Ectodermal cell (in vitro differentiated cells): ENCODE measurements at regions not wholly inside any gene's neighbourhood (a gene's known extent, or its start where the extent isn't known, plus 50 kb on each side); places are given as distances from the start of the nearest gene placed in this dataset.

Experiments used
- H3K27ac ChIP-seq: 2 replicates; pipeline ENCODE4 v1.7.0; 2013; ENCODE audit warnings: mild to moderate bottlenecking, low read depth, low read length; ENCODE audit not compliant: insufficient read depth, poor library complexity, severe bottlenecking
- H3K27me3 ChIP-seq: 2 replicates; pipeline ENCODE4 v1.7.0; 2013; ENCODE audit warnings: mild to moderate bottlenecking, low read length; ENCODE audit not compliant: insufficient read depth, control insufficient read depth, poor library complexity, severe bottlenecking
- H3K36me3 ChIP-seq: one replicate; pipeline ENCODE4 v1.7.0; 2013; ENCODE audit warnings: low read length; ENCODE audit not compliant: control insufficient read depth, insufficient read depth
- H3K4me1 ChIP-seq: one replicate; pipeline ENCODE4 v1.7.0; 2013; ENCODE audit warnings: low read length; ENCODE audit not compliant: control insufficient read depth, insufficient read depth
- H3K4me3 ChIP-seq: 2 replicates; pipeline ENCODE4 v1.7.0; 2013; ENCODE audit warnings: low read depth, low read length, control low read depth; ENCODE audit not compliant: insufficient read depth
- H3K9me3 ChIP-seq: 2 replicates; pipeline ENCODE4 v1.7.0; 2013; ENCODE audit warnings: mild to moderate bottlenecking, low read length, moderate library complexity; ENCODE audit not compliant: control insufficient read depth
- WGBS, 2 experiments: methylation state at CpG; one replicate each; pipeline ENCODE4 v1.1.7; 2013; ENCODE audit warnings: missing lambda C conversion rate in 2 of 2; 5-methylcytosine and 5-hydroxymethylcytosine counted together

- Histone ChIP-seq H3K4me1 (peaks cover 13% of the 10 kb centered on the region), H3K36me3 (no peaks in the 10 kb centered on the region), H3K9me3 (no peaks in the 10 kb centered on the region), H3K27ac (no peak overlapping the region), H3K4me3 (no peak overlapping the region), H3K27me3 (no peaks in the 10 kb centered on the region)
- 92 to 95% methylated on average over 4 of the region's 4 CpGs for WGBS, 2 experiments
Measured at GRCh38 chr20:50323209-50323608, 132.6 kb downstream of the CEBPB start.

DNA sequence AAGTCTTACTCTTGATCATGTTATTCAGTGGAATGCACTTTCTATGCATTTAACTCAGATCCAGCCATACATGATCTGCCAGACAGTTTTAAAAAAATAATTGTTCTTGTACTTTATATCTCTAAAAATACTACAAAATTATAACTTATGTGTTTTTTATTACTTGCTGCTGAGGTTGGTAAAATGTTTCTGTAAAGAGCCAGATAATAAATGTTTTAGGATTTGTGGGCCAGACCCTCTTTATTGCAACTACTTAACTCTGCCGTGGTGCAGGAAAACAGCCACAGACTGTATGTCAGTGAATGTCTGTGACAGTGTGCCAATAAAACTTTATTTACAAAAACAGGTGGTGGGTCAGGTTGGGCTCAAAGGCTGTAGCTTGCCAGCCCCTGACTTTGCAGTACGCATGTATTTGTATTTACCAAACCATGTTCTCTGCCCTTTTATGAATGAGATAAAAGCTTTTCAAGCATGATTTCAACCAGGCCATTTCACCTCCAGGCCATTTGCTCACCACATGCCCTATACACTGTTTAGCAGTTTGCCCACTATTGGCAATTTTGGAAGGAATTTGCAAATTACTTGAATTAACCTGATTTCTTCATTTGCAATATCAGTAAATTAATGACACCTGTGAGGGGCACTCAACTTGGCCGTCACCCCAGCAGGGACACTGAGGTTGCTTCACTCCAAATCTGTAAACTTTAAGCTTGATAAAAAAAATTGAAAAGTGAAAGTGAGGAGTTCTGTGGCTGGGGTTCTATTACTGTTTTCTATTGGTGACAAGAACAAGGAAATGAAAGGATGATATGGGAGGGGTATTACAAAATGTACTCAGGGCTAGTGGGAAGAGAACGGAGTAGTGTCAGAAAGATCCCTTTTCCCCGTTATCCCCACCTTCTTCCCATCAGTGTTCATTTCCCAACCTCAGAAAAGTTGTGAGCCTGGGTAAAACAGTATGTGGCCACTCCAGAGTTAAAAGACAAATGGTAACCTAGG, 133.4 kb downstream of the CEBPB start:
- peaks cover 13% of the 10 kb centered on the region for H3K4me1 ChIP-seq
- WGBS, 2 experiments = 89 to 93% methylated on average over 5 of the region's 5 CpGs
- H3K36me3 ChIP-seq = no peaks in the 10 kb centered on the region
- no peaks in the 10 kb centered on the region for H3K9me3 ChIP-seq
- H3K27ac ChIP-seq = no peak overlapping the region
- no peak overlapping the region for H3K4me3 ChIP-seq
- no peaks in the 10 kb centered on the region for H3K27me3 ChIP-seq

GRCh38 chr20:50325215-50325614, 134.6 kb downstream of the CEBPB start:
- 91 to 93% methylated on average over 4 of the region's 4 CpGs for WGBS, 2 experiments
- Histone ChIP-seq H3K9me3 (no peaks in the 10 kb centered on the region), H3K36me3 (no peaks in the 10 kb centered on the region), H3K27me3 (no peaks in the 10 kb centered on the region), H3K4me1 (peaks cover 13% of the 10 kb centered on the region), H3K27ac (no peak overlapping the region), H3K4me3 (no peak overlapping the region)

- peaks cover 14% of the 10 kb centered on the region for H3K4me1 ChIP-seq
- H3K36me3 ChIP-seq = no peaks in the 10 kb centered on the region
- no peak overlapping the region for H3K4me3 ChIP-seq
- no peaks in the 10 kb centered on the region for H3K9me3 ChIP-seq
- no peak overlapping the region for H3K27ac ChIP-seq
- WGBS, 2 experiments = 78 to 80% methylated on average over 3 of the region's 3 CpGs
- H3K27me3 ChIP-seq = no peaks in the 10 kb centered on the region
Measured at GRCh38 chr20:50325651-50326050, 135.0 kb downstream of the CEBPB start.

- no peaks in the 10 kb centered on the region for H3K36me3 ChIP-seq
- no peaks in the 10 kb centered on the region for H3K9me3 ChIP-seq
- H3K4me1 ChIP-seq = peaks cover 11% of the 10 kb centered on the region
- H3K27me3 ChIP-seq = no peaks in the 10 kb centered on the region
- WGBS, 2 experiments = 82 to 90% methylated on average over 2 of the region's 2 CpGs
- no peak overlapping the region for H3K27ac ChIP-seq
- H3K4me3 ChIP-seq = no peak overlapping the region
Measured at GRCh38 chr20:50327666-50328065, 137.0 kb downstream of the CEBPB start.

- H3K27me3 ChIP-seq = no peaks in the 10 kb centered on the region
- H3K27ac ChIP-seq = no peak overlapping the region
- H3K36me3 ChIP-seq = no peaks in the 10 kb centered on the region
- WGBS, 2 experiments = 83 to 92% methylated on average over 6 of the region's 6 CpGs
- no peak overlapping the region for H3K4me3 ChIP-seq
- H3K4me1 ChIP-seq = peaks cover 12% of the 10 kb centered on the region
- no peaks in the 10 kb centered on the region for H3K9me3 ChIP-seq
Measured at GRCh38 chr20:50328222-50328979, 137.8 kb downstream of the CEBPB start.

DNA sequence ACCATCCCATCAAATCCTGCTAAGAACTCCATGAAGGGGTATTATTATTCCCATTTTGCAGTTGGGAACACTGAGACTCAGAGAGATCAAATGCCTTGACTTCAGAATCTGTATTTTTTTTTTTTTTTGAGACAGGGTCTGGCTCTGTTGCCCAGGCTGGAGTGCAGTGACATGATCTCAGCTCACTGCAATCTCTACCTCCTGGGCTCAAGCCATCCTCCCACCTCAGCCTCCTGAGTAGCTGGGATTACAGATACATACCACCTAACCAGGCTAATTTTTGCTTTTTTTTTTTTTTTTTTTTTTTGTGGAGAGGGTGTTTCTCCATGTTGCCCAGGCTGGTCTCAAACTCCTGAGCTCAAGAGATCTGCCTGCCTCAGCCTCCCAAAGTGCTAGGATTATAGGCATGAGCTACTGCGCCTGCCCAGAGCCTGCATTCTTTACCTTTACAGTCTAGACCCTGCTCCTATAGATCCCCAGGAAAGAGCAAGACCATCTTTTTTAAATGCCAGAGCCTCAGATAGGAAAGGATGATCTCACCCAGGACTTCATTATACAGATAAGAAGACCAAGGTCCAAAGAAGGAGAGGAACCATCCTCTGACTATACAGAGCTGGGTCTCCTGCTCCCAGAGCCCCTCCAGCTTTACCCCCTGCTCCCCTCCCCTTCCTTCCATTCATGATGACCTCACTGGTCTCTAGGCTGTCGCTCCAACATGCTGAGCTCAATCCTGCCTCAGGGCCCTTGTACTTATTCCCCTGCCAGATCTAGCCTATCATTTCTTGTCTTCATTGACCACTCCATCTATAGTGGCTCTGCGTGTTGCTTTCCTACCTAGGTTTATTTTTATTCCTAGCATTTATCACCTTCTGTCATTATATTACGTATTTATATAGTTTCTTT, 138.6 kb downstream of the CEBPB start:
- H3K4me3 ChIP-seq = no peak overlapping the region
- no peaks in the 10 kb centered on the region for H3K9me3 ChIP-seq
- WGBS, 2 experiments = 92% methylated on average over 4 of the region's 4 CpGs

GRCh38 chr20:50329981-50330503, 139.4 kb downstream of the CEBPB start:
- Histone ChIP-seq H3K4me3 (no peak overlapping the region), H3K4me1 (peaks cover 12% of the 10 kb centered on the region), H3K9me3 (no peaks in the 10 kb centered on the region), H3K27me3 (no peaks in the 10 kb centered on the region), H3K27ac (no peak overlapping the region), H3K36me3 (no peaks in the 10 kb centered on the region)
- WGBS, 2 experiments = 89 to 92% methylated on average over 3 of the region's 3 CpGs

More for the DNA sequence above, 138.6 kb downstream of the CEBPB start:
- peaks cover 12% of the 10 kb centered on the region for H3K4me1 ChIP-seq
- no peaks in the 10 kb centered on the region for H3K36me3 ChIP-seq
- no peaks in the 10 kb centered on the region for H3K27me3 ChIP-seq
- H3K27ac ChIP-seq = no peak overlapping the region

GRCh38 chr20:50330504-50331313, 140.1 kb downstream of the CEBPB start:
- Histone ChIP-seq H3K36me3 (no peaks in the 10 kb centered on the region), H3K27me3 (no peaks in the 10 kb centered on the region), H3K4me3 (no peak overlapping the region), H3K27ac (no peak overlapping the region), H3K9me3 (no peaks in the 10 kb centered on the region), H3K4me1 (peaks cover 12% of the 10 kb centered on the region)
- 88 to 89% methylated on average over 17 of the region's 17 CpGs for WGBS, 2 experiments
